ENCODE measurements at regions not wholly inside any gene's neighbourhood (a gene's known extent, or its start where the extent isn't known, plus 50 kb on each side); places are given as distances from the start of the nearest gene placed in this dataset.

- no peak overlapping the region for H3K4me3 ChIP-seq
- intact Hi-C loops (cut with DNase I), result no loop called here
- H3K36me3 ChIP-seq, result no peaks in the 10 kb centered on the region
- no peaks in the 10 kb centered on the region for H3K9me3 ChIP-seq
- H3K4me1 ChIP-seq, result peaks cover 43 to 78% (median 45%) of the 10 kb centered on the region in 3 donors
- no peaks in the 10 kb centered on the region for H3K27me3 ChIP-seq
- no peak for DNase-seq
- H3K27ac ChIP-seq, result peak overlapping the region; percentile 72 to 93 (median 83)
- WGBS, 2 donors, result 52 to 61% methylated on average over 7 of the region's 7 CpGs
- TF ChIP-seq CTCF (IDR thresholded peaks at IDR 0.05) (no peak), POLR2A (IDR thresholded peaks at IDR 0.05) (no peak)
These were observed 55.3 kb upstream of the CLINT1 start for GRCh38 chr5:157914151-157914788.

GRCh38 chr5:157913575-157913974, 54.6 kb upstream of the CLINT1 start:
- intact Hi-C loops (cut with DNase I), result no loop called here
- Histone ChIP-seq H3K9me3 (no peaks in the 10 kb centered on the region), H3K4me1 (peaks cover 38 to 72% (median 38%) of the 10 kb centered on the region in 3 donors), H3K36me3 (no peaks in the 10 kb centered on the region), H3K4me3 (no peak overlapping the region), H3K27me3 (no peaks in the 10 kb centered on the region), H3K27ac (peak overlapping the region; percentile 72 to 93 (median 83))
- DNase-seq, result no peak
- TF ChIP-seq CTCF (IDR thresholded peaks at IDR 0.05) (no peak), POLR2A (IDR thresholded peaks at IDR 0.05) (no peak)
- WGBS, 2 donors, result 37 to 65% methylated on average over 2 of the region's 2 CpGs

- intact Hi-C loops (cut with DNase I), result no loop called here
- no peak for DNase-seq
- H3K36me3 ChIP-seq, result no peaks in the 10 kb centered on the region
- peaks cover 30 to 63% (median 32%) of the 10 kb centered on the region in 3 donors for H3K4me1 ChIP-seq
- no peak for TF ChIP-seq CTCF (IDR thresholded peaks at IDR 0.05)
- TF ChIP-seq POLR2A (IDR thresholded peaks at IDR 0.05), result no peak
- H3K27me3 ChIP-seq, result no peaks in the 10 kb centered on the region
- peak overlapping the region in 2 of 4 donors; percentile 6 to 10 for H3K4me3 ChIP-seq
- H3K27ac ChIP-seq, result peak overlapping the region; percentile 72 to 93 (median 83)
- WGBS, 2 donors, result 17 to 53% methylated on average over 10 of the region's 10 CpGs
- H3K9me3 ChIP-seq, result no peaks in the 10 kb centered on the region
These were observed 53.8 kb upstream of the CLINT1 start for GRCh38 chr5:157912621-157913325.

- Histone ChIP-seq H3K4me1 (peaks cover 19 to 51% (median 22%) of the 10 kb centered on the region in 3 donors), H3K27me3 (no peaks in the 10 kb centered on the region), H3K4me3 (no peak overlapping the region), H3K9me3 (no peaks in the 10 kb centered on the region), H3K36me3 (no peaks in the 10 kb centered on the region), H3K27ac (peak overlapping the region in 3 of 4 donors; percentile 78 to 93 (median 88))
- intact Hi-C loops (cut with DNase I), result no loop called here
- WGBS, 2 donors, result 82 to 90% methylated on average over 12 of the region's 12 CpGs
- no peak for TF ChIP-seq POLR2A (IDR thresholded peaks at IDR 0.05)
- no peak for TF ChIP-seq CTCF (IDR thresholded peaks at IDR 0.05)
- no peak for DNase-seq
These were observed 52.6 kb upstream of the CLINT1 start for GRCh38 chr5:157911568-157911967.

Small RNA genes lying in the stretch of these regions (small RNA-seq; reads per million reads assigned to genes)
- gene AC091979.2 (0 reads per million in 4 donors), gene RNU2-48P (0 to 0.30 (median 0.04) reads per million in 4 donors)
